ENCODE measurements at regions not wholly inside any gene's neighbourhood (a gene's known extent, or its start where the extent isn't known, plus 50 kb on each side); places are given as distances from the start of the nearest gene placed in this dataset.

DNA sequence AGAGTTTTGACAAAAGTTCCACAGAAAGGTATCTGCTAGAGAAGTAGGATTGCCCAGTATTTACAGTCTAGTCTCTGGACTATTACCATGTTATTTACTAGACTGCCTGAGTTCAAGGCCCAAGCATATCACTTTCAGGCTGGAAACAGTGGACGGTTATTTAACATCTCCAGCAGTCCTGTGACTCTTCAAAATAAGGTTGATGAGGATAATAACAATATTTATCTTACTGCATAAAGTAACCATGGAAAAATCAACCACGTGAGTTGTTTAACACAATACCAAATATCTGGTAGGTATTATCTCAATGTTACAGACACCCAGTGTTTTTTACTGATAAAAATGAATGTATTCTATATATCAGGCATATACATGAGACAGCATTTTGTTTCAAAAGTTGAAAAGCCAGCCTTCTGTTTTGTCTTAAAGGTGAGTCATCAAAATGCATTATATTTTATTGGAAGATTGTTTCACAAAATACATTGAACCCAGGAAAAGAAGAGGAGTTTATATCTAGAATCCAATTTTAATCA lies 535.8 kb downstream of the TBL1XR1 start:
- no peak overlapping the region for H3K27ac ChIP-seq (ENCODE audit: low read depth, low read length)
- H3K27me3 ChIP-seq (ENCODE audit: control insufficient read depth in 1 of 2, insufficient read depth in 2 of 2, low read length in 2 of 2) = no peaks in the 10 kb centered on the region
- peaks cover 6% of the 10 kb centered on the region for H3K4me1 ChIP-seq (ENCODE audit: insufficient read depth, low read length)
- H3K9me3 ChIP-seq (ENCODE audit: low read length) = no peaks in the 10 kb centered on the region
- H3K9ac ChIP-seq (ENCODE audit: low read length) = no peak overlapping the region
- H3K36me3 ChIP-seq (ENCODE audit: insufficient read depth, low read length) = no peaks in the 10 kb centered on the region
- H3K4me3 ChIP-seq (ENCODE audit: low read depth in 1 of 2, low read length in 2 of 2) = no peak overlapping the region

DNA sequence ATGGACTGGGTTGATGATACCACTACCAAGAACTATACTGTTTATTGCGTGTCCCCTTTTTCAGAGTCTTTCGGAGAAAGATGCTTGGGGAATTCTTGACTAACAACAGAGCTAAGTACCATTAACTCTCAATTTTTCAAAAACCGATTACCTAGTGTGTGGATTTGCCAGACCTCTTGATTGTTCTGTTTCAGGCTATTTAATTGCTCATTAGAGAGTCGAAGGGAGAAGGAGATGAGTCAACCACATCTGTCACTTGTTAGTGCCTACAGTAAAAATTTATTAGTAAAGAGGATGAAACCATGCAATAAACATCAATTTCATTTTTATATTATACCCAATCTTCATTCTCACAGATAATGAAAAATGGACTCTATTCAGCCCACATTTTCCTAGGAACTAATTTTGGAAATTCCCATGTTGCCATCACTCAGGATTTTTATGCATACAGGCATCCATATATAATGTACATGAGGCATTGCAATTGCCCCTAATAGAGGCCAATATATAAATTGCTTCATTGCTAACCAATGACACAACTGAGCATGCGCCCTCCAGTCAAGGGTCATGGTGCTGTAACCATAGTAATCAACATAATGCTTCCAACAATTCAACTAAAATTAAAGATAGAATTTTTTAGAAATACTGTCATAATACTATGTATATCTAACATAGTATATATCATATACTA lies 541.7 kb downstream of the TBL1XR1 start:
- H3K27ac ChIP-seq (ENCODE audit: low read depth, low read length) = no peak overlapping the region
- H3K4me1 ChIP-seq (ENCODE audit: insufficient read depth, low read length) = no peaks in the 10 kb centered on the region
- H3K27me3 ChIP-seq (ENCODE audit: control insufficient read depth in 1 of 2, insufficient read depth in 2 of 2, low read length in 2 of 2) = no peaks in the 10 kb centered on the region
- H3K4me3 ChIP-seq (ENCODE audit: low read depth in 1 of 2, low read length in 2 of 2) = no peak overlapping the region
- no peaks in the 10 kb centered on the region for H3K36me3 ChIP-seq (ENCODE audit: insufficient read depth, low read length)
- no peak overlapping the region for H3K9ac ChIP-seq (ENCODE audit: low read length)
- no peaks in the 10 kb centered on the region for H3K9me3 ChIP-seq (ENCODE audit: low read length)

DNA sequence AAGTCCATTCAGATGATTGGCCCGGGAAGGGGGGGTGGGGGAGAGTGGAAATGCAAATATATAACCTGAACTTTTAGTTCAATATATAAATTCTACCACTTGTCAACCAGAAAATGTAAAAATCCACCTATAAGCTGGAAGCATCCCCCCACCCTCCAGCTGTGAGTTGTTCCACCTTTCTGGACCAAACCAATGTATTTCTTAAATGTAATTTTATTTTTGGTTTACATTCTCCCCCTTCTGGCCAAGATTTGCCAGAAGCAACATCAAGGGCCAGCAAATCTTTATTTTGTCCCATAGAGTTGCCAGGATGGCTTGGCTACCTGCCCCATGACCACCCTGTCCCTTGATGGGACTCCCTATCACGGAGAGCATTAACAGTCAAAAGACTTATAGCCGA lies 545.7 kb downstream of the TBL1XR1 start:
- Histone ChIP-seq H3K27me3 (ENCODE audit: control insufficient read depth in 1 of 2, insufficient read depth in 2 of 2, low read length in 2 of 2) (no peaks in the 10 kb centered on the region), H3K9ac (ENCODE audit: low read length) (no peak overlapping the region), H3K36me3 (ENCODE audit: insufficient read depth, low read length) (no peaks in the 10 kb centered on the region), H3K4me3 (ENCODE audit: low read depth in 1 of 2, low read length in 2 of 2) (no peak overlapping the region), H3K9me3 (ENCODE audit: low read length) (no peaks in the 10 kb centered on the region), H3K27ac (ENCODE audit: low read depth, low read length) (no peak overlapping the region), H3K4me1 (ENCODE audit: insufficient read depth, low read length) (no peaks in the 10 kb centered on the region)

DNA sequence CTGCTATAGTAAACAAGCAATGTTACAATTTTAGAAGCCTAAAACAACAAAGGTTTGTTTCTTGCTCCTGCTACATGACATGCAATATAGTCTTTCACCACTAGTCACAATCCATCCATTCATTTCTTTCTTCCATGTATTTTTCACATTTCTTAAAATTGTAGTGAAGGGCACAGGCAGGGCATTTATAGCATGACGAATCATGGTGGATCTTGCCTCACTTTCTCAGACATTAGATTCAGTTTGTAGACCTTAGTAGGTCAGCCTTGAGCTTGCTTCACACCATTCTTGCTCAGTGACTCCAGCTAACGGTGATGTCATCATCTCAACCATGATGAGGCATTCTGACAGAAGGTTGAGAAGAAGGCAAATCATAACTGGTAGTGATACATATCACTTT lies 546.8 kb downstream of the TBL1XR1 start:
- no peak overlapping the region for H3K4me3 ChIP-seq (ENCODE audit: low read depth in 1 of 2, low read length in 2 of 2)
- H3K36me3 ChIP-seq (ENCODE audit: insufficient read depth, low read length) = no peaks in the 10 kb centered on the region
- H3K27ac ChIP-seq (ENCODE audit: low read depth, low read length) = no peak overlapping the region
- H3K4me1 ChIP-seq (ENCODE audit: insufficient read depth, low read length) = no peaks in the 10 kb centered on the region
- no peaks in the 10 kb centered on the region for H3K9me3 ChIP-seq (ENCODE audit: low read length)
- no peak overlapping the region for H3K9ac ChIP-seq (ENCODE audit: low read length)
- no peaks in the 10 kb centered on the region for H3K27me3 ChIP-seq (ENCODE audit: control insufficient read depth in 1 of 2, insufficient read depth in 2 of 2, low read length in 2 of 2)

DNA sequence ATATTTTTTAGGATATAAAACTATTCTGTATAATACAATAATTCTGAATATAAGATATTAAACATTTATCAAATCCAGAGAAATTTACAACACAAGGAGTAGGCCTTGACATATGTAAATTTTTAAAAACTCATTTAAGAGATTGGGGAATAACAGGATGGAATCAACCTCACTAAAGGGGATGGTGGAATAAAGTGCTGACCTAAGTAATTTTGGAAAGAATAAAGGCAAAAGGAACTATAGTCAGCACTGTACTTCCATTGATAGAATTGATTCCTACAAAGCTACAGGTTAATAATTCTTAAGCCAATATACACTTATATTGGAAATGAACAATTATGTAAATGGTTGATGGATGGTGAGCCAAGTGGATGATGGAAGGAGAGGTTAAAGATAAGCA lies 549.3 kb downstream of the TBL1XR1 start:
- Histone ChIP-seq H3K4me3 (ENCODE audit: low read depth in 1 of 2, low read length in 2 of 2) (no peak overlapping the region), H3K27me3 (ENCODE audit: control insufficient read depth in 1 of 2, insufficient read depth in 2 of 2, low read length in 2 of 2) (no peaks in the 10 kb centered on the region), H3K36me3 (ENCODE audit: insufficient read depth, low read length) (no peaks in the 10 kb centered on the region), H3K9ac (ENCODE audit: low read length) (no peak overlapping the region), H3K9me3 (ENCODE audit: low read length) (no peaks in the 10 kb centered on the region), H3K27ac (ENCODE audit: low read depth, low read length) (no peak overlapping the region), H3K4me1 (ENCODE audit: insufficient read depth, low read length) (no peaks in the 10 kb centered on the region)

DNA sequence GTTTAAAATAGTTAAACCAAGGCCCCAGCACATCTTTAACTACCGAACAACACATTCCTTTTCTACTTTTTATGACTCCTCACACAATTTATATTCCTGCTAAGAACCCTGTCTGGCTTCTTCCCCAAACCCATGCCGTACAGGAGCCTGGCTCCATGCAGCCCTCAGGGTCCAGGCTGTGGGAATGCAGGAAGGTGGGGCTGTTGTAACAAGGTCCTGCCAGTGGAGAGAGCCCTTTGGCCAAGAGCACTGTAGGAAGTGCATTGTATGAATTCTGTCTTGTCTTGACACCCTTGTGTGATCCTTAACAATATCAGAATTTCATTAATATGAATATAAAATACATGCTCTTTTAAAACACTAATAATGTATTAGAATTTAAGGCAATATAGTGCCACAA lies 563.8 kb downstream of the TBL1XR1 start:
- Histone ChIP-seq H3K9ac (ENCODE audit: low read length) (no peak overlapping the region), H3K27ac (ENCODE audit: low read depth, low read length) (no peak overlapping the region), H3K4me3 (ENCODE audit: low read depth in 1 of 2, low read length in 2 of 2) (no peak overlapping the region), H3K9me3 (ENCODE audit: low read length) (no peaks in the 10 kb centered on the region), H3K36me3 (ENCODE audit: insufficient read depth, low read length) (no peaks in the 10 kb centered on the region), H3K4me1 (ENCODE audit: insufficient read depth, low read length) (peaks cover 8% of the 10 kb centered on the region), H3K27me3 (ENCODE audit: control insufficient read depth in 1 of 2, insufficient read depth in 2 of 2, low read length in 2 of 2) (no peaks in the 10 kb centered on the region)

DNA sequence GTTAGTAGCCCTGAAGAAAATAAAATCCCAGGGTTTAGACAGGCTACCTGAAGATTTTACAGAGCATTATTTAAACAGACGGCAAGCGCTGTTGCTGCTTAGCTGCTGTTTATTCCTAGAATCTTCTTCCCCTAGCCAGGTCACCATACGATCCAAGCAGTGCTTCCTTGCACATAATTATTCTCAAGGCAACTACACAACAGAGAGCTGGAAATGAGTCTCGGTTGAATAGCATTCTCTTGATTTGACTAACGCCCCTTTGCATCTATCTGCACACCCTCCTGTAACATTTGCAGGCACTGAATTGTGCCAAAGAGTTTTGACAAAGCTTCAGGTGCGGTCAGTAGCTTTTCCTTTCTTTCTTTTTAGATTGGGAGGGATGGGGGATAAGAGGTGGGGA lies 564.4 kb downstream of the TBL1XR1 start:
- Histone ChIP-seq H3K9me3 (ENCODE audit: low read length) (no peaks in the 10 kb centered on the region), H3K4me3 (ENCODE audit: low read depth in 1 of 2, low read length in 2 of 2) (no peak overlapping the region), H3K27ac (ENCODE audit: low read depth, low read length) (no peak overlapping the region), H3K4me1 (ENCODE audit: insufficient read depth, low read length) (peaks cover 8% of the 10 kb centered on the region), H3K9ac (ENCODE audit: low read length) (no peak overlapping the region), H3K36me3 (ENCODE audit: insufficient read depth, low read length) (no peaks in the 10 kb centered on the region), H3K27me3 (ENCODE audit: control insufficient read depth in 1 of 2, insufficient read depth in 2 of 2, low read length in 2 of 2) (no peaks in the 10 kb centered on the region)

DNA sequence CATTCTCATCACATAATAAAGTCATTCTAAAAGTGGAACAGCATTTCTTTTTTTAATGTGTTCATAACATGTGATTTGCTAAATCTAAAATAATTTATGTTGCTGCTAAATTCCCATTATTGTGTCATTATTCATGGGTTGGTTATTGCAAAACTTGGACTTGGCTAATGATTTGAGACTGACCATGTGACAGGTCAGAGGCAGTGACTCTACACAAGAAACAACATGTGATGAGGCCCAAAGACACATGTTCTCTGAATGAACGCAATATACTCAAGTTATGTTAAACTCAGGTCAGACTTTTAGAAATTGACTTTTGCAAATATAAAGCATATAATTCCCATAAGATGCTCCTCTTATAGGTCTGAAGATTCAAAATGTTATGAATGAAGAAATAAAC lies 566.1 kb downstream of the TBL1XR1 start:
- Histone ChIP-seq H3K36me3 (ENCODE audit: insufficient read depth, low read length) (no peaks in the 10 kb centered on the region), H3K9me3 (ENCODE audit: low read length) (no peaks in the 10 kb centered on the region), H3K27me3 (ENCODE audit: control insufficient read depth in 1 of 2, insufficient read depth in 2 of 2, low read length in 2 of 2) (no peaks in the 10 kb centered on the region), H3K27ac (ENCODE audit: low read depth, low read length) (no peak overlapping the region), H3K4me1 (ENCODE audit: insufficient read depth, low read length) (peaks cover 8% of the 10 kb centered on the region), H3K9ac (ENCODE audit: low read length) (no peak overlapping the region), H3K4me3 (ENCODE audit: low read depth in 1 of 2, low read length in 2 of 2) (no peak overlapping the region)

DNA sequence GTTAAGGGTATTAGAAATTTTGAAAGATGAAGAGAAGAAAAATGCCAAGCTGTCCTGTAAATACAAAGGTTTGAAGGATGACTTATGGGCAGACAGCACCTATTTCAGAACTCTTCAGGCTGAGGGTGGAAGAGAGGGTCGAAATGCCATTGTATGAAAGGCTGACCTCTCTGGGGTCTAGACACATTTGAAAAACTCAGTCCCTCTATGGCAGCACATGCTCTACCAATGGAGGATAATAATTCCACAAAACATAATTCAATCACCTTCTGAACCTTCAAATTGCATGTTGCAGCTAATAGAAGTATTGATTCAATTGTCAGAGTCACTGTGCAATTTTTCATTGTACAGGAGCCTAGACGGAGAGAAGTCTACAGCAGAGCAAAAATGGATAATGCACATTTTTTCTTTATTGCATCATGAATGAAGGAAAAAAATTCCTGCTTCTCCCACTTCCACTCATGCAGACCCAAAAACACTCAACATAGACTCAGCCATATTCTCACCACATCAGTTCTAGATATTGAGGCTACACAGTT lies 569.1 kb downstream of the TBL1XR1 start:
- Histone ChIP-seq H3K36me3 (ENCODE audit: insufficient read depth, low read length) (no peaks in the 10 kb centered on the region), H3K27ac (ENCODE audit: low read depth, low read length) (no peak overlapping the region), H3K4me1 (ENCODE audit: insufficient read depth, low read length) (peaks cover 3% of the 10 kb centered on the region), H3K27me3 (ENCODE audit: control insufficient read depth in 1 of 2, insufficient read depth in 2 of 2, low read length in 2 of 2) (no peaks in the 10 kb centered on the region), H3K4me3 (ENCODE audit: low read depth in 1 of 2, low read length in 2 of 2) (no peak overlapping the region), H3K9ac (ENCODE audit: low read length) (no peak overlapping the region), H3K9me3 (ENCODE audit: low read length) (no peaks in the 10 kb centered on the region)

DNA sequence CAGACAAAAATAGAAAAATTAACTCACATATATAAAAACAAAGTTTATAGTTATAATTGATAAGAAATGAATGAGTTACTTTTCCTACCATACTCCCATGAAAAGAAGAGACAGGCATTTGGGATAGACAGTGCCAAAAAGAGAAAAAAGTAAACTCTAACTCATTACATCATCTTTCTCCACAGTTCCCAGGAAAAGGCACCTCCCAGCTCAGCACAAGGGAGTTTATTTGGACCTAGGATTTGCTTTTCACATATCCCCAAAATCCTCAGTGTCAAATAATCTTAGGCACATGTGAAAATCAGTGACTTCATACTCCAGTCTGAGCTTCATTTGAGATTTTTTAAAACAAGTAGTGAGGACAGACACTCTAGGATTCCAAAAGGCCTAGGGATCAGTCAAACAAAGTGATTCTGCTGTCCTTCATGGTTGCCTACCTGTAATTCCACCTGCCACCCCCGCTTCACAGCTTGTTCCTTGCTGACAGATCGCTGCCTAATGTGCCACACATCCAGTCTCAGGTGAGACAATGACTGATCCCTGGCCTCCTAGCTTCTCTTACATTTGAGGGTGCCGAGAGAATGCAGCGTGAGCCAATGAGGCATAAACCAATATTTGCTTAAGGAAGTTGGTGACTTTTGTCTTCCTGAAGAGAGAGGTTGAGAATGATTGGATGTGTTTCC lies 573.7 kb downstream of the TBL1XR1 start:
- H3K4me1 ChIP-seq (ENCODE audit: insufficient read depth, low read length) = no peaks in the 10 kb centered on the region
- H3K9me3 ChIP-seq (ENCODE audit: low read length) = no peaks in the 10 kb centered on the region
- no peak overlapping the region for H3K9ac ChIP-seq (ENCODE audit: low read length)
- no peaks in the 10 kb centered on the region for H3K27me3 ChIP-seq (ENCODE audit: control insufficient read depth in 1 of 2, insufficient read depth in 2 of 2, low read length in 2 of 2)
- H3K36me3 ChIP-seq (ENCODE audit: insufficient read depth, low read length) = no peaks in the 10 kb centered on the region
- no peak overlapping the region for H3K4me3 ChIP-seq (ENCODE audit: low read depth in 1 of 2, low read length in 2 of 2)
- no peak overlapping the region for H3K27ac ChIP-seq (ENCODE audit: low read depth, low read length)

DNA sequence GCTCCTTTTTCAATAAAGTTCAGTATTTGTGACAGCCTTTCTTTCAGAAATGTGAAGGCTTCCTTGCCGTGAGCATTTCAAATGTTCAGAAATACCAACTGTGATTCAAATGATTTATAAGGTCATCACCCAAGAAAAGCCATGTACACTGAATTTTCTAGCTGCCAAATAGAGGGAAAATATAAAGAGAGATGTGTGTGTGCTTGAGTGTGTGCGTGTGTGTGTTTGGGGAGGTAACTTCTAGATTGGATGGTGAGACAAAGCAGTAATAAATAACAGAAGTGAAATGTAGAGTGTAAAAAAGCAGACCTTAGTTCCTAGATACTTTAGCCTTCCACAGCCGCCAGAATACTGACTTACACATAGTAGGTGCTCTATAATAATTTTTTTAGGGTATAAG lies 577.4 kb downstream of the TBL1XR1 start:
- H3K27ac ChIP-seq (ENCODE audit: low read depth, low read length) = no peak overlapping the region
- no peaks in the 10 kb centered on the region for H3K36me3 ChIP-seq (ENCODE audit: insufficient read depth, low read length)
- H3K27me3 ChIP-seq (ENCODE audit: control insufficient read depth in 1 of 2, insufficient read depth in 2 of 2, low read length in 2 of 2) = no peaks in the 10 kb centered on the region
- no peak overlapping the region for H3K4me3 ChIP-seq (ENCODE audit: low read depth in 1 of 2, low read length in 2 of 2)
- no peak overlapping the region for H3K9ac ChIP-seq (ENCODE audit: low read length)
- no peaks in the 10 kb centered on the region for H3K9me3 ChIP-seq (ENCODE audit: low read length)
- no peaks in the 10 kb centered on the region for H3K4me1 ChIP-seq (ENCODE audit: insufficient read depth, low read length)
